ENCODE measurements at regions not wholly inside any gene's neighbourhood (a gene's known extent, or its start where the extent isn't known, plus 50 kb on each side); places are given as distances from the start of the nearest gene placed in this dataset.
A peak's percentile ranks its signal among the peaks of the same experiment; 100 is the strongest.

GRCh38 chr18:23350188-23350587 lies 102.9 kb upstream of the RIOK3 start:
- DNase-seq, result no peak

DNA sequence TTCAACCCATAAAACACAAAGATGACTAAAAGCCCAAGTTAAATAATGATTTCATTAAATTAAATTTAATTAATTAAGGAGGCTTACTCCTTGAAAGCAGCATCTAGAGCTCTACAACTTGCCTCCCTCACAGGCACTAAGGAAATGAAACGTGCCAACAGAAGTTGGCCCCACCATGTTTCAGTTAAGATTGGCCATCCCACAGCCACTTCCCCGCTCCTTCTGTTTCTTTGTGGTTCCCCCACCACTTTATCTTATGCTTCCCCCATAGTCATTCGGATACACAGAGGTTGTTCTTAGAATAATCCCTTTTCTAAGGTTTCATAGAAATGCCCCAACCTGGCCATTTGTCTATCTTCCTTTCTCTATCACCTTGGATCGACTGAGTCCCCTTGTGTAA lies 101.6 kb upstream of the RIOK3 start:
- no peak for DNase-seq

DNA sequence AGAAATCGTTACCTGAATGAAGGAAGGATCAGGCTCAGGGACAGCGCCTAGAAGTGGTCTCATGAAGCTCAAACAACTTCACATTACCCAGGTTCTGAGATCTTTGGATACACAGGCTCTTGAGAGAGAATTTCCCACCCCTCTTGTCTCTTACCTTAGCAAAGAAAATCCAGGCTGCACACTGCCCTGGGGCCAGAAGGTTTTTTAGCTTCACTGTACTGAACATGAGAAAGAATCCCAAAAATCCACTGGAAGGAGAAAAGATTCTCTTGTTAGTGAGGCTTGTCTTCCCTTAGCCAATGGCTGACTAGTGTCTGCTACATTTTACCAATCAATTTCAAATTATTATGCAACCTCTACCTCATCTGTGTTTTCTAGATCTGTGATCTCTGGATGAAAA lies 101.0 kb upstream of the RIOK3 start:
- no peak for DNase-seq

- DNase-seq, result no peak
Measured at GRCh38 chr18:23353459-23353858, 99.6 kb upstream of the RIOK3 start.

GRCh38 chr18:23354625-23355024 lies 98.5 kb upstream of the RIOK3 start:
- DNase-seq, result peak; percentile 60

- DNase-seq, result no peak
Measured at GRCh38 chr18:23355206-23355605, 97.9 kb upstream of the RIOK3 start.

- no peak for DNase-seq
Measured at GRCh38 chr18:23356424-23356823, 96.7 kb upstream of the RIOK3 start.

GRCh38 chr18:23356915-23357601 lies 96.0 kb upstream of the RIOK3 start:
- peak; percentile 56 for DNase-seq

DNA sequence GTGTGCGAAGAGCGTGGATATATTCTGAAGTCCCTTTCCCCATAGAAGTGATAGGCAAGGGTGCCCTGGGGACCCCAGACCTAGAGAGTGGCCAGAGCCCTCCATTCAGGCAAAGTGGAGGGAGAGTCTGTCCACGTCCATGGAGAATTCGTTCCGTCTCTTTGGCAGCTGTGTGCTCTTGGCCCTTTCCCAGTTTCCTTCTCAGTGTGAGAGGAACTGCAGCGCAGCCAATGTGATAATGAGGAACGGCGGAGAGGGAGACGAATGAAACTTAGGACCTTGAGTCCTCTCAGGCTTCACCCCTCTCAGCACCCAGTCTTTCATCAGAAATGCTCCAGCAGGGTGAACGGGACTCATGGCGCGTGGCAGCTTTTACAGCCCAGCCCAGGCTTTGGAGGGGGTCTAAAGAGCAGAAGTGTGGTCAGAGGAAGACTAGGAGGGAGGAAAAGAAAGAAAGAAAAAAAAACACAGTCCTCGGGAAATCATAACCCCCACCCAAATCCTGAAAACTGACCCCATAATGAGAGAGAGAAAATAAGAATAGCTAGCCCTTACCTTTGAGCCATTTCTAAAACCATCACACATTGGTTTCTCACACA lies 95.0 kb upstream of the RIOK3 start:
- no peak for DNase-seq

GRCh38 chr18:23359421-23359820 lies 93.7 kb upstream of the RIOK3 start:
- DNase-seq, result no peak

DNA sequence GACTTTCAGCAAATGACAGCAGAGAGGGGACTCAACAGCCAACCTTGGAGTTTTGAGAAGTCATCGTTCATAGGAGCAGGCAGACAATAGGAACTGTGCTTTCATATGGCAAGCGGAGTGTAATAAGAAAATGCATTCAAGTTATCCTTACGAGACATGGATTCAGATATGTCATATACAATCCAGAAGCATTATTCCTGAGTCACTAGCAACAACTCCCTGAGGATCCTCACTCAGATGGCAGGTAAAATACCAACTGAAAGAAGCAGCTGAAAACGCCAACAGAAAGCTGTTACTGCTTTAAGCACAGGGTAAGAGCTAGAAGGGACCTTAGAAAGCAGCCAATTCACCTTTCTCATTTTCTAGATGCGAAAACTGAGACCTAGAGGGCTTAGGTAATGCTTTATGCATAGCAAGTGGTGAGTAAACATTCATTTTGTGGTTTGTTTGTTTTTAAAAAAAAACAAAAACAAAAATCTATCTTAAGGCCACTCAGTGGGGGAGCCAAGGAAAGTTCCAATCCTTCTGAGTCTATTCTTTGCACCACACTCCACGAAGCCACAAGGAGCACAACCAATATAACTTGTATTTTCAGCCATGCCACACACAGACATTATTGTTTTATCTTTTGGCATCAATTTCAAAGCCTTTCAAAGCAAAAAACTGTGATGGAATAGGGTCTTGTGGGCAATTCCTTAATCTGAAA lies 89.1 kb upstream of the RIOK3 start:
- no peak for DNase-seq

DNA sequence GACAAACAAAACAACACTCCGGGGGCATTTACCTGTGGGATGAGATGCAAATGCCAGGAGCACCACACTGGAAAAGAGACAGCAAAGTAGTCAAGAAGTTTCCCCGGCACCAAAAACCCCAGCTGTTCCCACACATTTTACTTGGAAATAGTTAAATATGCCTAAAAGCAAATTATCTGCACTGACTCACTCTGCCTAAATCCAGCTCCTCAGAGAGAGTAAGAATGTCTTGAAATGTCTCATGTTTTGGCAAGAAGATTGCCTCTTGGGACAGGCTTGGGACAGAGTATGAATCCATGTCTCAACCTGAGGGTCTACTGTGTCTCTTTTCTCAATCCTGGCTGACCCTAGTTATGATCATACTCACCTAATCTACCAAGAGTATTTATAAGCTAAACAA lies 87.5 kb upstream of the RIOK3 start:
- DNase-seq, result peak; percentile 63

- DNase-seq, result no peak
Measured at GRCh38 chr18:23369266-23369665, 83.8 kb upstream of the RIOK3 start.

GRCh38 chr18:23373570-23373969 lies 79.5 kb upstream of the RIOK3 start:
- no peak for DNase-seq

GRCh38 chr18:23377669-23378301 lies 75.3 kb upstream of the RIOK3 start:
- peak; percentile 83 for DNase-seq

- peak; percentile 23 for DNase-seq
Measured at GRCh38 chr18:23378302-23378686, 74.8 kb upstream of the RIOK3 start.

- peak; percentile 27 for DNase-seq
Measured at GRCh38 chr18:23380001-23380550, 73.0 kb upstream of the RIOK3 start.

DNA sequence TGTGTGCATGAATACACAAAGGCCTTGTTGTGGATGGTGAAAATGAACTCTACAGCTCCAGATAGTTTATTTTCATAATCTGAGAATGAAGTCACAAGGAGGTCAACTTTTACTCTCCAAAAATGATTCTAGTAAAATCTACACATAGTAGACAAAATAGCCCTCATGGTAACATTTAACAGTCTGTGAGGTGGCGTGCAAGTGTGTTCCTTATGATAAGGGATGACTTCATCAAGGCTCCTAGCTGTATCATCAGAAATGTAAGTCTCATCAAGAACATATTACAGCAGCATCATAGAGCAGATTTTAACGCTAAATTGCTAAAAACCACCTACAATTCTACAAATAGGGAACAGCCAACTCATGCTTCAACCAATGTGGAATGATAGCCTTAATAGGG lies 72.3 kb upstream of the RIOK3 start:
- peak; percentile 11 for DNase-seq

DNA sequence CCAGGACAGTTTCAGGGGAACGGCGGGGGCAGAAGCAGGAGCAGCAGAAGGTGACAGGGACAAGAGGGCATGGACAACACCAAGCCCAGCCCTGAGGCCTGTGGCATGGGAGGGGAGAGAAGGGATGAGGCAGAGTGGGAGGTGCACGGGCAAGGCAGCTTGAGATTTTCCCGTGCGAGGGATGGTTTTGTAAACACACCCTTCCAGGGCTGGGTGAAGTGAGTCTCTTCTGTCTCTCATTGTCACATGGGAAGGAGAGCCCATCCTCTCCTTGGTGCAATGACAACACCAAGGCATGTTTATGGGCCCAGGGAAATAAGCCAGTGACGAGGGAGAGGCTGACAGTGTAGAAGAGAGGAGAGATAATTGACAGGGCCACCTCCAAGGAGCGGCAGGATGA lies 69.6 kb upstream of the RIOK3 start:
- no peak for DNase-seq

GRCh38 chr18:23384778-23385736 lies 68.0 kb upstream of the RIOK3 start:
- no peak for DNase-seq

DNA sequence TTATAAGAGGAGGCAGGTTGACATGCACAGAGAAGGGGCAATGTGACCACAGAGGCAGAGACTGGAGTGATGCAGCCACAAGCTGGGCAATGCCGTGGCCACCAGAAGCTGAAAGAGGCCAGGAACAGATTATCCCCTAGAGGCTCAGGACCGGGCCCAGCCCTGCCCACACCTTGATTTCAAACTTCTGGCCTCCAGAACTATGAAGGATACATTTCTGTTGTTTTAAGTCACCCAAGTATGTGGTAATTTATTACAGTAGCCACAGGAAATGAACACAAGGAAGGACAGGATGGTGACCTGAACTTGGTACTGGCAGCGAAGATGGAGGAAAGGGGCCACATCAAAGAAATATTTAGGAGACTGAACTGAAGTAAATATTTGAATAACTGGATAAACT lies 66.8 kb upstream of the RIOK3 start:
- no peak for DNase-seq

DNA sequence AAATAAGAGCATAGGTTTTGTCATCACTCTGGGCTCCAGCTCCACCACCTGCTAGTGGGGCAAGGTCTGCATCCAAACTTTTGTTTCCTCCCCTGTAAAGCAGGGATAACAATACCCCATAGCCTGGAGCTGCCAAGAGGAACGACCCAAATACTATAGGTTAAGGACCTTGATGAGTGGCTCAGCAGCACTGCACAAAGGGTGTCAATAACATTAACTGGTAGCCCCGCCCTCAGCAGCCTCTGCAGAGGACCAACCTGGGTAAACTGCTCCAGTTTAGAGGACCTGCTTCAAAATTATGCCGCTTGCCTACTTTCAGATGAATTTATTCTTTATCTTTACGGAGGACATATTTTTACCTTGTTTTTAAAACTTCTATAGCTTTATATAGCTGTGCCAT lies 65.8 kb upstream of the RIOK3 start:
- no peak for DNase-seq

All from fibroblast of skin of abdomen (primary cell).